ENCODE measurements at regions not wholly inside any gene's neighbourhood (a gene's known extent, or its start where the extent isn't known, plus 50 kb on each side); places are given as distances from the start of the nearest gene placed in this dataset.

DNA sequence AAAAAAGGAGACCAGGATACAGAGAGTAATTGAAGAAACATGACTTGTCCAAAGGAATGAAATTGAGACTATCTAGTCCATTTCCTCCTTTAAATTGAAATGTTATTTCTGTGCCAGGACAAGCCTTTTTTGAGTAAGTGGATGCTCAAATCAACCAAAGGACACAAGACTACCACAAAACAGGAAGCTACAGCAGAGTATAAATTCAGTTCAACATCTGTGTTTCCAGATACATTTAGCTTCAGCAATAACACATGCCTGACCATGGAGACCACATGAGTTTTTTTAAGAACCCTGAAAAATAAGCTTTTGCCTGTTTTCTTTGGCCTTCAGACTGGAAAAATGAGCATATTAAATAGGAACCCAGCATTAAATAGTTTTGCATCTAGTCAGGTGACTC lies 707.5 kb downstream of the ZWINT start:
- Histone ChIP-seq H3K27me3 (ENCODE audit: control insufficient read depth, insufficient read depth, low read length) (no peaks in the 10 kb centered on the region), H3K4me3 (ENCODE audit: low read depth, low read length) (no peak overlapping the region), H3K36me3 (ENCODE audit: control insufficient read depth, insufficient read depth, low read length) (no peaks in the 10 kb centered on the region)
- DNase-seq (ENCODE audit: low read depth): no peak
- TF ChIP-seq, protein P1, sequence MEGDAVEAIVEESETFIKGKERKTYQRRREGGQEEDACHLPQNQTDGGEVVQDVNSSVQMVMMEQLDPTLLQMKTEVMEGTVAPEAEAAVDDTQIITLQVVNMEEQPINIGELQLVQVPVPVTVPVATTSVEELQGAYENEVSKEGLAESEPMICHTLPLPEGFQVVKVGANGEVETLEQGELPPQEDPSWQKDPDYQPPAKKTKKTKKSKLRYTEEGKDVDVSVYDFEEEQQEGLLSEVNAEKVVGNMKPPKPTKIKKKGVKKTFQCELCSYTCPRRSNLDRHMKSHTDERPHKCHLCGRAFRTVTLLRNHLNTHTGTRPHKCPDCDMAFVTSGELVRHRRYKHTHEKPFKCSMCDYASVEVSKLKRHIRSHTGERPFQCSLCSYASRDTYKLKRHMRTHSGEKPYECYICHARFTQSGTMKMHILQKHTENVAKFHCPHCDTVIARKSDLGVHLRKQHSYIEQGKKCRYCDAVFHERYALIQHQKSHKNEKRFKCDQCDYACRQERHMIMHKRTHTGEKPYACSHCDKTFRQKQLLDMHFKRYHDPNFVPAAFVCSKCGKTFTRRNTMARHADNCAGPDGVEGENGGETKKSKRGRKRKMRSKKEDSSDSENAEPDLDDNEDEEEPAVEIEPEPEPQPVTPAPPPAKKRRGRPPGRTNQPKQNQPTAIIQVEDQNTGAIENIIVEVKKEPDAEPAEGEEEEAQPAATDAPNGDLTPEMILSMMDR (IDR thresholded peaks at IDR 0.05; ENCODE audit: insufficient read depth, low read length, poor library complexity, severe bottlenecking): no peak

GRCh38 chr10:55641601-55642000 lies 719.5 kb downstream of the ZWINT start:
- DNase-seq (ENCODE audit: low read depth): no peak
- TF ChIP-seq, protein P1 (IDR thresholded peaks at IDR 0.05; ENCODE audit: insufficient read depth, low read length, poor library complexity, severe bottlenecking): no peak
- no peaks in the 10 kb centered on the region for H3K27me3 ChIP-seq (ENCODE audit: control insufficient read depth, insufficient read depth, low read length)
- H3K36me3 ChIP-seq (ENCODE audit: control insufficient read depth, insufficient read depth, low read length): no peaks in the 10 kb centered on the region
- H3K4me3 ChIP-seq (ENCODE audit: low read depth, low read length): no peak overlapping the region

DNA sequence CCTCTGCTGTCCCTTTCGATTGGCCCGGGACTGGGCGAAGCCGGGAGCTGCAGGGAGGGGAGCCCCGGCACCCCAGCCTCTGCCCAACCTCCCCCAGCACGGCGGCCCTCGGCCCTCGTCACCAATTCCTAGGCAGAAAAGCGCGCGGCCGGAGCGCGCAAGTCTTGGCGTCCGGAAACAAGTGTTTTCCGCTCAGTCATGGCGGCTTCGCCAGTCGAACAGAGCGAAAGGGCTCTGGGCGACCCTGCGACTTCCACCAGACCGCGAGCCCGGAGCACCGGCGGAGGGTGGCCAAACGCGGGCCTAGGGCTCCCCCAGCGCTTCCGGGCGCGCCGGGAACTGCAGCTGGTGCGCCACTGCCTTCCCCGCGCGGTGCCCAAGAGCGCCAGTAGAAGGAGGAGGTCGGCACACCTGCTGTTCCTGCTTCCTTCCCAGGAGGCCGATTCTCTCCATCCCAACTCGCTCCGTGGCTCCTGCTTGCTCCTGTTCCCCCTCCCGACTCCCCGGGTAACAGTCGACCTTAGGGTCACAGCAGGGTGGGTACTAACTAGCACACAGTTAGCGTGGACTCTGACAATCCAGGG lies 729.9 kb downstream of the ZWINT start:
- no peak for DNase-seq (ENCODE audit: low read depth)
- Histone ChIP-seq H3K36me3 (ENCODE audit: control insufficient read depth, insufficient read depth, low read length) (no peaks in the 10 kb centered on the region), H3K4me3 (ENCODE audit: low read depth, low read length) (peak overlapping the region; percentile 52), H3K27me3 (ENCODE audit: control insufficient read depth, insufficient read depth, low read length) (peaks cover 7% of the 10 kb centered on the region)
- TF ChIP-seq, protein P1 (IDR thresholded peaks at IDR 0.05; ENCODE audit: insufficient read depth, low read length, poor library complexity, severe bottlenecking): peak; percentile 78

GRCh38 chr10:55630491-55631056 lies 730.5 kb downstream of the ZWINT start:
- DNase-seq (ENCODE audit: low read depth): no peak
- H3K27me3 ChIP-seq (ENCODE audit: control insufficient read depth, insufficient read depth, low read length): peaks cover 9% of the 10 kb centered on the region
- peak overlapping the region; percentile 52 for H3K4me3 ChIP-seq (ENCODE audit: low read depth, low read length)
- no peaks in the 10 kb centered on the region for H3K36me3 ChIP-seq (ENCODE audit: control insufficient read depth, insufficient read depth, low read length)
- TF ChIP-seq, protein P1 (IDR thresholded peaks at IDR 0.05; ENCODE audit: insufficient read depth, low read length, poor library complexity, severe bottlenecking): no peak

DNA sequence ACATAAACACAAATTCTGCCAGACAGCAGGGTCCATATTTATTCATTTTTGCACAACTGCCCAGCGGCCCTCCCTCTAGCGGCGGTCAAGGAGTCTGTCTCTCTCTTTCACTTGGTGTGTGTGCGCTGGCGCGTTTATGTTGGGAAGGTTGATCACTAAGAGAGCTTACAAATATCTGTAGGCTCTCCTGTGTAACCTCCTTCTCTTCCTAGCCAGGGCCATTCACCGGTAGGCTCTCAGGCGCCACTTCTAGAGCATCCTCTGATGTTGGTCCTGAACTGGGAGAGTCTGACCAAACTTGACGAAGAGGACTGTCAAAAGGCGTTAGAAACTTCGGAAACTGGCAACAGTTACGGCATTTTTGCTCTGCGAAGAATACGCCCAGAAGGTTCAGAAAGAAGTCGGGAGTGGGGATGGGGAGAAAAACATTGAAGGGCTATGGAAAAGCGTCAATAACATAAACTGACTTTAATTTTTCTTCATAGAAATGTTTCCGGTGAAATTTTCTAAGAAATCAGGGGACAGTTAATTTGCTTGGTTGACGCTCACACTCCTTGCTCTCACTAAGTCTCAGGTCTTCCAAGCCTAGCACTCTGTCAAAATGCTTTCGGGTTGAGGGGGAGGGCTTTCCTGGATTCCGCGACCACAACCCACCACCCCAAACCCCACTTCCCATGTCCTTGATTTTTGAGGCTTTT lies 731.1 kb downstream of the ZWINT start:
- TF ChIP-seq, protein P1 (IDR thresholded peaks at IDR 0.05; ENCODE audit: insufficient read depth, low read length, poor library complexity, severe bottlenecking): peak; percentile 91
- Histone ChIP-seq H3K4me3 (ENCODE audit: low read depth, low read length) (peak overlapping the region; percentile 52), H3K27me3 (ENCODE audit: control insufficient read depth, insufficient read depth, low read length) (peaks cover 9% of the 10 kb centered on the region), H3K36me3 (ENCODE audit: control insufficient read depth, insufficient read depth, low read length) (no peaks in the 10 kb centered on the region)
- no peak for DNase-seq (ENCODE audit: low read depth)

Data from kidney epithelial cell (primary cell).